Hepatocyte (in vitro differentiated cells): ENCODE measurements at regions not wholly inside any gene's neighbourhood (a gene's known extent, or its start where the extent isn't known, plus 50 kb on each side); places are given as distances from the start of the nearest gene placed in this dataset.
"Not testable (repeated sequence)": the region's sequence is repeated elsewhere in the genome, so short reads cannot be mapped to it uniquely, and the experiment has no call there.

Experiments
- DNase-seq: peaks from one replicate; pipeline ENCODE4 v3.0.0-alpha.2; 2016; ENCODE audit warnings: low spot score
- H2AFZ ChIP-seq: fragments of 200-600 bp; sonication (generic); 2 replicates; pipeline ENCODE4 v1.6.0; 2016; ENCODE audit warnings: antibody characterized with exemption, mild to moderate bottlenecking
- H3K27ac ChIP-seq: fragments of 200-600 bp; sonication (generic); 2 replicates; pipeline ENCODE4 v1.5.1; 2016; ENCODE audit warnings: mild to moderate bottlenecking
- H3K27me3 ChIP-seq: fragments of 200-600 bp; sonication (generic); 2 replicates; pipeline ENCODE4 v1.6.1; 2016
- H3K36me3 ChIP-seq: fragments of 200-600 bp; sonication (generic); replicated peaks from 2 replicates; pipeline ENCODE4 v1.5.1; 2016; ENCODE audit warnings: low read depth; ENCODE audit not compliant: insufficient read depth
- H3K4me1 ChIP-seq: fragments of 200-600 bp; sonication (generic); 2 replicates; pipeline ENCODE4 v1.5.1; 2016; ENCODE audit warnings: mild to moderate bottlenecking, moderate library complexity; ENCODE audit not compliant: insufficient read depth
- H3K4me2 ChIP-seq: fragments of 200-600 bp; sonication (generic); 2 replicates; pipeline ENCODE4 v1.6.0; 2016
- H3K4me3 ChIP-seq: fragments of 200-600 bp; sonication (generic); 2 replicates; pipeline ENCODE4 v1.5.1; 2016; ENCODE audit warnings: mild to moderate bottlenecking
- H3K79me2 ChIP-seq: fragments of 200-600 bp; sonication (generic); 2 replicates; pipeline ENCODE4 v1.6.0; 2017; ENCODE audit warnings: mild to moderate bottlenecking
- H3K9me2 ChIP-seq: fragments of 200-600 bp; sonication (generic); replicated peaks from 2 replicates; pipeline ENCODE4 v1.6.0; 2017; ENCODE audit warnings: mild to moderate bottlenecking; ENCODE audit not compliant: insufficient read depth
- H3K9me3 ChIP-seq: fragments of 200-600 bp; sonication (generic); 2 replicates; pipeline ENCODE4 v1.5.1; 2016; ENCODE audit warnings: low read depth, mild to moderate bottlenecking
- H4K20me1 ChIP-seq: fragments of 200-600 bp; sonication (generic); 2 replicates; pipeline ENCODE4 v1.6.0; 2016; ENCODE audit warnings: mild to moderate bottlenecking; ENCODE audit not compliant: insufficient read depth, poor library complexity, severe bottlenecking
- CTCF ChIP-seq: fragments of 200-600 bp; sonication (generic); IDR thresholded peaks from 2 replicates; pipeline ENCODE4 v1.5.1; 2016; ENCODE audit warnings: antibody characterized with exemption, mild to moderate bottlenecking; ENCODE audit not compliant: poor library complexity
- EZH2 ChIP-seq: fragments of 200-600 bp; sonication (generic); IDR thresholded peaks from 2 replicates; pipeline ENCODE4 v1.6.1; 2016; ENCODE audit warnings: antibody characterized with exemption, mild to moderate bottlenecking, borderline replicate concordance
- EZH2phosphoT487 ChIP-seq: fragments of 200-600 bp; sonication (generic); IDR thresholded peaks from one replicate; pipeline ENCODE4 v1.6.1; 2018; ENCODE audit warnings: antibody characterized with exemption, mild to moderate bottlenecking, low read depth, moderate library complexity; ENCODE audit not compliant: unreplicated experiment, severe bottlenecking
- WGBS: methylation state at CpG from one replicate; pipeline ENCODE4 v1.1.6; 2016; ENCODE audit warnings: low lambda C conversion rate; ENCODE audit errors: missing lambda C conversion rate; 5-methylcytosine and 5-hydroxymethylcytosine counted together

GRCh38 chr20:30937790-30938189, 319.7 kb upstream of the DEFB115 start:
- Histone ChIP-seq H3K9me3 (no peaks in the 10 kb centered on the region), H3K27ac (no peak overlapping the region), H3K9me2 (no peaks in the 10 kb centered on the region), H3K4me1 (no peaks in the 10 kb centered on the region), H4K20me1 (no peaks in the 10 kb centered on the region), H3K27me3 (no peaks in the 10 kb centered on the region), H3K36me3 (no peaks in the 10 kb centered on the region), H3K4me2 (no peak overlapping the region), H3K79me2 (no peaks in the 10 kb centered on the region), H3K4me3 (no peak overlapping the region), H2AFZ (no peak overlapping the region)
- TF ChIP-seq EZH2phosphoT487 (no peak), CTCF (no peak), EZH2 (no peak)
- 55% methylated on average over 5 of the region's 5 CpGs for WGBS
- DNase-seq: no peak

DNA sequence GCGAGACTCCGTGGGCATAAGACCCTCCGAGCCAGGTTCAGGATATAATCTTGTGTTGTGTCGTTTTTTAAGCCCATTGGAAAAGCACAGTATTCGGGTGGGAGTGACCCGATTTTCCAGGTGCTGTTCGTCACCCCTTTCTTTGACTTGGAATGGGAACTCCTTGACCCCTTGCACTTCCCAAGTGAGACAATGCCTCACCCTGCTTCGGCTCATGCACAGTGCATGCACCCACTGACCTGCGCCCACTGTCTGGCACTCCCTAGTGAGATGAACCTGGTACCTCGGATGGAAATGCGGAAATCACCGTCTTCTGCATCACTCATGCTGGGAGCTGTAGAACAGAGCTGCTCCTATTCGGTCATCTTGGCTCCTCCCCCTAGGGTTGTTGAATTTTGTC, 307.7 kb upstream of the DEFB115 start:
- no peak for DNase-seq
- WGBS: 83% methylated on average over 13 of the region's 13 CpGs
- no peaks in the 10 kb centered on the region for H3K9me2 ChIP-seq
- no peak overlapping the region for H3K27ac ChIP-seq
- no peaks in the 10 kb centered on the region for H3K27me3 ChIP-seq
- no peak overlapping the region for H2AFZ ChIP-seq
- H3K79me2 ChIP-seq: no peaks in the 10 kb centered on the region
- H3K4me3 ChIP-seq: no peak overlapping the region
- no peaks in the 10 kb centered on the region for H3K36me3 ChIP-seq
- no peaks in the 10 kb centered on the region for H3K4me1 ChIP-seq
- H3K4me2 ChIP-seq: no peak overlapping the region
- TF ChIP-seq CTCF (no peak), EZH2phosphoT487 (no peak), EZH2 (no peak)
- H4K20me1 ChIP-seq: no peaks in the 10 kb centered on the region
- H3K9me3 ChIP-seq: peaks cover 7% of the 10 kb centered on the region

- WGBS: 82% methylated on average over 3 of the region's 3 CpGs
- H2AFZ ChIP-seq, H3K4me1 ChIP-seq, H3K27me3 ChIP-seq, H3K9me2 ChIP-seq, H3K4me2 ChIP-seq, H3K36me3 ChIP-seq, H3K79me2 ChIP-seq, H4K20me1 ChIP-seq, H3K27ac ChIP-seq, DNase-seq, H3K4me3 ChIP-seq: not testable (repeated sequence)
- H3K9me3 ChIP-seq: peaks cover 12% of the 10 kb centered on the region
These were observed 306.4 kb upstream of the DEFB115 start for GRCh38 chr20:30951088-30951487.

GRCh38 chr20:30956649-30957048, 300.8 kb upstream of the DEFB115 start:
- H3K4me1 ChIP-seq, H3K4me2 ChIP-seq: not testable (repeated sequence)
- WGBS: 80% methylated on average over 3 of the region's 3 CpGs

DNA sequence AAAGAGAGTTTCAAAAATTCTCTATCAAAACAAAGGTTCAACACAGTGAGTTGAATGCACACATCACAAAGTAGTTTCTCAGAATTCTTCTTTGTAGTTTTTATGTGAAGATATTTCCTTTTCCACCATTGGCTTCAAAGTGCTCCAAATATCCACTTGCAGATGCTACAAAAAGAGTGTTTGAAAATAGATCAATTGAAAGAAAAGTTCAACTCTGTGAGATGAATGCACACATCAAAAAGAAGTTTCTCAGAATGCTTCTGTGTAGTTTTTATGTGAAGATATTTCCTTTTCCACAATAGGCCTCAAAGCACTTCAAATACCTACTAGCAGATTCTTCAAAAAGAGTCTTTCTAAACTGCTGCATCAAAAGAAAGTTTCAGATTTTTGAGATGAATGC, 298.3 kb upstream of the DEFB115 start:
- not testable (repeated sequence) for H3K4me3 ChIP-seq, H3K4me2 ChIP-seq, H4K20me1 ChIP-seq, H3K27me3 ChIP-seq, H3K36me3 ChIP-seq, H3K9me2 ChIP-seq, H3K27ac ChIP-seq, DNase-seq, H2AFZ ChIP-seq, H3K4me1 ChIP-seq, H3K79me2 ChIP-seq
- peaks cover 16% of the 10 kb centered on the region for H3K9me3 ChIP-seq

More at GRCh38 chr20:30956649-30957048, 300.8 kb upstream of the DEFB115 start:
- H3K36me3 ChIP-seq, H3K27me3 ChIP-seq, H3K27ac ChIP-seq, H4K20me1 ChIP-seq, DNase-seq, H2AFZ ChIP-seq, H3K4me3 ChIP-seq, H3K9me2 ChIP-seq, H3K79me2 ChIP-seq: not testable (repeated sequence)
- H3K9me3 ChIP-seq: peaks cover 15% of the 10 kb centered on the region
